ENCODE measurements at regions not wholly inside any gene's neighbourhood (a gene's known extent, or its start where the extent isn't known, plus 50 kb on each side); places are given as distances from the start of the nearest gene placed in this dataset.

DNA sequence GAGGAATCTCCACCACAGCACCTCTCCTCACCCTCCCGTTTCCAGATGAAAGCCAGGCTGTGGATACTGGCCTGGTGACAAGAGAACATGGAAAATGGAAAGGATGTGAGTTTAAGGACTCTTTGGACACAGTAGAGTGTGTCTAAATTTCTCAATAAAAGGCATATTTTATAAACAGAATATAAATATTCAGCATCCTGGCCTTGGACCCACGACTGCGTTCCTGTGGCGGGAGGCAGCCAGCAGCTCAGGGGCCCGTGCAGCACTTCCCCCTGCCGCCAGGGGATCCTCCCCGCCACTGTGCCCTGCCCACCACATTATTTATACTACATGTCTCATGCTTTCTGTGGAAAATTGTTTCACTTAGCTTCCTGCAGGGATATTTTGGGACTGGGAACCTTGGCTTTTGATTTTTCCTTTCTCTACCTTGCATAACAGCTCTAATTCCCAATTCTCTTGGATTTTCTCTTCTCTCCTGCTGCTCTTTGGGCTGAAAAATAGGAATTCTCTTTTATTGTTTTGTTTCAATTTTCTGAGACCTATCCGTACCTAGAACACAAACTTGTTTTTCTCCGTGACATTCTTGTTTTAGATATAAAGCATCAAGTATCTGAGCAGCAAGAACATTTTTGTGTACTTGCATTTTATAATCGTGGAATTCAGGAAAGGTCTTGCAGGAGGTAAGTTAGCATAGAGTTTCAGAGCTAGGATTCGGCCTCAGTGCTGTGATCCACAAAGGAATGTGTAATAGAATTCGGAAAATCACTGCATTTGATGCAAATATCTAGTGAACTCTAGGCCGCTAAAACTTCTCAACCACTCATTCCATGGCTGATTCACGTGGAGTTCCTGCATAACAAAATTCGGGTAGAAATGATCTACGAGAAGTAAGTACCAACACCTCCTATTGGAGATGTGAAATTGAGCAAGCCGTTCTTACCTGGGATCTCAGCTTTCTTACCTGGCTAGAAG lies 107.7 kb upstream of the SPATA13 start:
- no peak for DNase-seq

GRCh38 chr13:24053519-24054251 lies 106.8 kb upstream of the SPATA13 start:
- peak; percentile 29 for DNase-seq

GRCh38 chr13:24056616-24057137 lies 103.8 kb upstream of the SPATA13 start:
- DNase-seq = no peak

DNA sequence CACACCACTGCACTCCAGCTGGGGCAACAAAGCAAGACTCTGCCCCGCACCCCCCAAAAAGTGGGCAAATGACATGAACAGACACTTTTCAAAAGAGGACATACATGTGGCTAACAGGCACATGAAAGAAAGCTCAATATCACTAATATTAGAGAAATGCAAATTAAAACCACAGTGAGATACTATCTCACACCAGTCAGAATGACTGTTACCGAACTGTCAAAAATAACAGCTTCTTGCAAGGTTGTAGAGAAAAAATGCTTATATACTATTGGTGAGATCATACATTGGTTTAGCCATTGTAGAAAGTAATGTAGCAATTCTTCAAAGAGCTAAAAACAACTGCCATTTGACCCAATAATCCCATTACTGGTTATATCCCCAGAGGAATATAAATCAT lies 99.5 kb upstream of the SPATA13 start:
- DNase-seq = no peak

DNA sequence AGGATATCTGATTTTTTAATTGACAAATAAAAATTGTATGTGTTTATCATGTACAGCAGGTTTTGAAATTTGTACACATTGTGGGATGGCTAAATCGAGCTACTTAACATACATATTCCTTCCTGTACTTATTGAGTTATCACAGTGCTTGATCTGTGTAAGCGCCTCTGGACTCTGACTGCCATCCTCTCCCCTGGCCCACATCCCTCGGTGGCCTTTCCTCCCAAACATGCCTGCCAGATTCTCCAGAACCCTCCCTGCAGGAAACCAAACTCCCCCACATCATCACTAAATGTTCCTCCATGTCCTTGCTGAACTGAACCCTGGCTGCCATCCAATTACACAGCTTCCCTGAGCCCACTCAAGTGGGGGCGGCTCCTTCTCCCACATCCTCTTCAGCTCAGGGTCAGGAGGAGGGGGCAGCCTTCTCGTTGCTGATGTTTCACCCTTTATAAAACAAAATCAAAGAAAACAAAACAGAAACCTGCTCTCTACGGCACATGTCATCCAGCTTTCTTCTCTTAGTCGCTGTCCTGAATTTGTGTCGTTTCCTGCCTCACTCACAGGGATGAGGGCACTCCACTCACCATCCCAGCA lies 97.1 kb upstream of the SPATA13 start:
- DNase-seq = no peak

DNA sequence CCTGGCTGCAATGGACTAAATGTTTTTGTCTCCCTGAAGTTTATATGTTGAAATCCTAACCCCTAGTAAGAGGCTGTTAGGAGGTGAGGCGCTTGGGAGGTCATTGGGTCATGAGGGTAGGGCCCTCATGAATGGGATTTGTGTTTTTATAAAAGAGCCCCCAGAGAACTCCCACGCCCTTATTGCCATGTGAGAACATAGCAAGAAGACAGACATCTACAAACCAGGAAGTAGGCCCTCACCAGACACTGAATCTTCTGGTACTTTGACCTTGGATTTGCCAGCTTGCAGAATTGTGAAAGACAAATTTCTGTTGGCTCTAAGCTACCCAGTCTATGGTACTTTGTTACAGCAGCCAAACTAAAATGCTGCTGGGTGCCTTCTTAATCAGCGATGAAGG lies 96.1 kb upstream of the SPATA13 start:
- DNase-seq = no peak

- no peak for DNase-seq
Measured at GRCh38 chr13:24065176-24065575, 95.3 kb upstream of the SPATA13 start.

GRCh38 chr13:24066405-24067295 lies 93.9 kb upstream of the SPATA13 start:
- DNase-seq = no peak

DNA sequence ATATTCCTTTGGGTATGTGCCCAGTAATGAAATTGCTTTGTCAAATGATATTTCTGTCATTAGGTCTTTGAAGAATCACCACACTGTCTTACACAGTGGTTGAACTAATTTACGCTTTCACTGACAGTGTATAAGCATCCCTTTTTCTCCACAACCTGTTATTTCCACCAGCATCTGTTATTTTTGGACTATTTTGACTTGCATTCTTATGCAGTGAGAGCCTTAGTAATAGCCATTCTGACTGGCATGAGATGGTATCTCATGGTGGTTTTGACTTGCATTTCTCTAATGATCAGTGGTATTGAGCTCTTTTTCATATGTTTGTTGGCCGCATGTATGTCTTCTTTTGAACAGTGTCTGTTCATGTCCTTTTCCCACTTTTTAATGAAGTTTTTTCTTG lies 92.0 kb upstream of the SPATA13 start:
- no peak for DNase-seq

DNA sequence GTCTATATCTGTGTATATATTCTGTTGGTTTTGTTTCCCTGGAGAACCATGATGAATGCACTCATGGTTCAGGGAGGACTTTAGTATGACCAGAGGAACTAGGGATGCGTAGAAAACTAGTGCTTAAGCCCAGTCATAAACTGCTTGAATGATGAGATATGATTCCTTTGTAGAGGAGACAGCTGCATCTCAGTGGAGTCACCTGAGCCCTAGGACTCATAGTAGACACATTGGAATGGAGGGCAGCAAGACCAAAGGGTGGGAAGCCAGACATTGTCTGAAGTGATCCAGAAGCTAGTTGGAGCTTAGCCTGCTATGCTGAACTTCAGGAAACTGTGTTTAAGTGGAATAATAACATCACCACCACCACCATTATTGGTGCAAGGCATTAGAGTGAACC lies 89.5 kb upstream of the SPATA13 start:
- no peak for DNase-seq

DNA sequence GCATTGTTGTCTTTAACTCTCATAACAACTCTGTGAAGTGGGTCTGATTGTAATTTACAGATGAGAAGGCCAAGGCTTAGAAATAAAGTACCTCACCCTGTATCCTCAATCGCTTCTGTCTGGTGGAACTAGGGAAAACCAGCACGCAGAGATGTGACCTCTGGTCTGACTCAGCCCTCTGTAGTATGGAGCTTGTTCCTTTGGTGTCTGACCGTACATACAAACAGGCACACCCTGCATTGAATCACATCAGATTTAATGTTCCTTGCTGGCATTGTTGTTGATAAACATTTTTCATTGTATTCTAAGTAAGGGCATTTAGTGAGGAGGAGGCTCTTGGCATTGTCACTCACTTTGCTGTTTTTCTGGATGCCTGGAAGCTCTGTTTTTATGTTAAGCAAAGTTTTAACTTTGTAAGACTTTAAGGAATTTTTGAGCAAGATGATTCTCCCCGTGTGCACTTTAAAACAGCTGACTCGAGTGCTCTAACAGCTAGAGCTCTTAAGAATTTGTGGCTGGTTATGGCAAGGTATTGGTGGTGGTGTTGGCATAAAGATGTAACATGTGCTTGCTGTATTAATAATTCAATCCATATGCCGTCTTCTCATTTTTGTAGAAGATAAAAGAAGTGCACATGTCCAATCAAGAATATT lies 89.0 kb upstream of the SPATA13 start:
- DNase-seq = no peak

- DNase-seq = no peak
Measured at GRCh38 chr13:24073657-24074056, 86.9 kb upstream of the SPATA13 start.

DNA sequence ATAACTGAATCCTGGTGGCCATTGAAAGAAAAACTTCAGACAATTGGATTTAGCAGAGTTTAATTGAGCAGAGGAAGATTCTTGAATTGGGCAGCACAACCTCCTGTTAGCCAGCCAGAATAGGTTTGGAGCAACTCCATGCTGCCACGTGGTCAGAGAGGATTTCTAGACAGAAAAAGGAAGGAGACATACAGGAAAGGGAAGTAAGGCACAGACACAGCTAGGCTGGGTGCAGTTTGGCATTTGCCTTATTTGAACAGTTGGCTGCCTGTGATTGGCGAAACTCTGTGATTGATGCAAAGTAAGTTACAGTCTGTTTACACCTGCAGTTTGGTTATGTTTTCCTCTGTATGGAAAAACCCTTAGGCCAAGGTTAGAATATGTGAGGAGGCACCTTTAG lies 85.8 kb upstream of the SPATA13 start:
- DNase-seq = no peak

DNA sequence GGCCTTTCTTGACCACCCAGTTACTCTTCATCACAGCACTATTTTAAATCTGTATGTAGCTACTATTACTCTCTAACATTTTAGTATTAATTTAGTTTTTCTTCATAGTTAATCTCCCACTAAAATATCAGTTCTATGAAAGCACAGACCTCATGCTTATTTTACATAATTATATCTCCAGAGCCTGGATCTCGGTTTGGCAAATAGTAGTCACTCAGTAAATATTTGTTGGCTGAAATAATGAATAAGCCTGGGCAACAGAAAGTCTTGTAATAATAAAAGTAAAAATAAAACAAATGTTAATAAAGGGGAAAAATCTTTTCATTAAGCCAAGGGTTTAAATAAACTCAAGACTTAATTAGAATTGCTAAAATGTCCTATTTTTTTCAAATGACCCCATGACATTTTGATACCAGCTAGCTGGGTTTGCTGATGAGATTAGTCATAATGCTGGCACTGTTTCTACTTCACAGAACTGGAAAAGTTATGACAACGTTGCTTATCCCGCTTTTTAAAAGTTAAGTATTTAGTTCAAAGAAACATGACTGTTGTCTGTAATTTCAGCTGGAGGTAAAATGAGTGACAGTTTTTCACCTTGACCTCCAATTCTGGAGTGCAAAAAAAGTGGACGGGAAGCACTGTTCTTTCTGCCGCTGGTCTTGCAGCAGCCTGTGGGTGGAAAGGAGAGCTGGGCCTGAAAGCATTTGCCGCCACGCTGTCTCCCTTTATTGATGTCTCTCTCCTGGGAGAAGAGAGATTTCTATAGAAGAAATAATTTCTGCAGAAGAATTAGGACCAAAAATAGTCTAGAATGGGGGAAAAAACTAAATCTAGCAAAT lies 85.2 kb upstream of the SPATA13 start:
- DNase-seq = no peak

DNA sequence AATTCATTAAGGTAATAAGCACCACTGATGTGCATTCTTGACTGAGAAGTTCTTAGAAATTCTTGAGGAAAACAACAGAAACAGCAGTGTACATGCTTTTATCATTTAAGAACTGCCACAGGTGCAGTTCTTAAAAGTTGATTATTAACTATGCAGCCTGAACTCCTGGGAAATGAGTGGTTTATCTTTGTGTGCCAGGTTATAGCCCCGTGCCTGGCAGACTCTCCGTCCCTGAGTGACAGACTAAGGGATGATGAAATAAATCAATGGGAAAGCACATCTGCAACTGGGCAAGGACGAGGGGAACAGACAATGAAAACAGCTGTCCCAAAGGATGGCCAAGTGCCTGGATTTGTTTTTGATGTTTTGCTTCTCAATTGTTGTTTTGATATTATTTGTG lies 84.4 kb upstream of the SPATA13 start:
- DNase-seq = no peak

GRCh38 chr13:24076636-24077035 lies 83.9 kb upstream of the SPATA13 start:
- DNase-seq = no peak

DNA sequence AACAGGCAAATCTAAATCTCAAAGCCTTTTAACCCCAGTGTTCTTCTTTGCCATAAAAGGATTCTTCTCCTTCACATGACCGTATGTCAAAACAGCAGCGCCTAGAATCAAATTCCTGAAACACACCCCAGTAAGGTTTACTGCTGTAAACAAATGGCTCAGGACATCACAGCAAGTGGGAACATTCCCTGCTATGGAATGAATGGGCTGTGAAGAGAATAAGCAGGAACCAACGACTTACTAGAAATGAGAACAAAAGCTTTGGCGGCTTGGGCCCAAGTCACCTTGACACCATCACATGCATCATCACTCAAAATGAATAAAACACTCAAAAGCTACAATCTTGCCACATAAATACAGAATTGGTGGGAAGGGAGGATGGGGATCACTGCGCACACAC lies 80.4 kb upstream of the SPATA13 start:
- no peak for DNase-seq

GRCh38 chr13:24081387-24081786 lies 79.1 kb upstream of the SPATA13 start:
- DNase-seq = no peak

GRCh38 chr13:24083141-24083540 lies 77.4 kb upstream of the SPATA13 start:
- no peak for DNase-seq

- DNase-seq = no peak
Measured at GRCh38 chr13:24083722-24084421, 76.6 kb upstream of the SPATA13 start.
